ENCODE measurements at regions not wholly inside any gene's neighbourhood (a gene's known extent, or its start where the extent isn't known, plus 50 kb on each side); places are given as distances from the start of the nearest gene placed in this dataset.

DNA sequence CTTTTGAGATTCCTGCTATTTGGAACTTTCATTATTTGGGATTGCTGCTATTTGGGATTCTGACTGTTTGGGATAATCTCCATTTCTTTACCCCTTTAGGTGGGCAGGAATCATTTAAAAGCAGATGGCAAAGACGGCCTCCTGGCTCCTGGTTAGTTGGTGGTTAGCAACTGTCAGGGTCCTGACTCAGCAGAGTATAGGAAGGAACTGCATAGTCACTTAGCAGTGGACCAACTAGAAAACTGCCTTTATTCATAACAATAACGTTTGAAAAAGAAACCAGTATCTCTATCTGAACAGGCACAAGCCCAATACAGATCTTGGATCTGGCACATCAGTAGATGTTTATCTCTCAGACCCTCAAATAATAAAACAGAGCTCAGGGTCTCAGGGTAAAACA lies 469.7 kb upstream of the FGF16 start:
- in situ Hi-C loops (cut with MboI; ENCODE audit: low sequenced_read_pairs in 4 of 4) (no loop called here), intact Hi-C loops (cut with DNase I; ENCODE audit: low total_unique reads) (no loop called here)
- DNase-seq (no peak), ATAC-seq (no peak)
- no peaks in the 10 kb centered on the region for H3K36me3 ChIP-seq
- no peak overlapping the region for H3K27ac ChIP-seq
- TF ChIP-seq, protein P1, sequence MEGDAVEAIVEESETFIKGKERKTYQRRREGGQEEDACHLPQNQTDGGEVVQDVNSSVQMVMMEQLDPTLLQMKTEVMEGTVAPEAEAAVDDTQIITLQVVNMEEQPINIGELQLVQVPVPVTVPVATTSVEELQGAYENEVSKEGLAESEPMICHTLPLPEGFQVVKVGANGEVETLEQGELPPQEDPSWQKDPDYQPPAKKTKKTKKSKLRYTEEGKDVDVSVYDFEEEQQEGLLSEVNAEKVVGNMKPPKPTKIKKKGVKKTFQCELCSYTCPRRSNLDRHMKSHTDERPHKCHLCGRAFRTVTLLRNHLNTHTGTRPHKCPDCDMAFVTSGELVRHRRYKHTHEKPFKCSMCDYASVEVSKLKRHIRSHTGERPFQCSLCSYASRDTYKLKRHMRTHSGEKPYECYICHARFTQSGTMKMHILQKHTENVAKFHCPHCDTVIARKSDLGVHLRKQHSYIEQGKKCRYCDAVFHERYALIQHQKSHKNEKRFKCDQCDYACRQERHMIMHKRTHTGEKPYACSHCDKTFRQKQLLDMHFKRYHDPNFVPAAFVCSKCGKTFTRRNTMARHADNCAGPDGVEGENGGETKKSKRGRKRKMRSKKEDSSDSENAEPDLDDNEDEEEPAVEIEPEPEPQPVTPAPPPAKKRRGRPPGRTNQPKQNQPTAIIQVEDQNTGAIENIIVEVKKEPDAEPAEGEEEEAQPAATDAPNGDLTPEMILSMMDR (IDR thresholded peaks at IDR 0.05 in 4 of 5, conservative IDR thresholded peaks at IDR 0.05 in 1 of 5), result no peak
- no peak for TF ChIP-seq POLR2A (IDR thresholded peaks at IDR 0.05)
- H3K4me3 ChIP-seq, result no peak overlapping the region
- no peaks in the 10 kb centered on the region for H3K9me3 ChIP-seq
- H3K4me1 ChIP-seq, result no peaks in the 10 kb centered on the region
- no peaks in the 10 kb centered on the region for H3K27me3 ChIP-seq

DNA sequence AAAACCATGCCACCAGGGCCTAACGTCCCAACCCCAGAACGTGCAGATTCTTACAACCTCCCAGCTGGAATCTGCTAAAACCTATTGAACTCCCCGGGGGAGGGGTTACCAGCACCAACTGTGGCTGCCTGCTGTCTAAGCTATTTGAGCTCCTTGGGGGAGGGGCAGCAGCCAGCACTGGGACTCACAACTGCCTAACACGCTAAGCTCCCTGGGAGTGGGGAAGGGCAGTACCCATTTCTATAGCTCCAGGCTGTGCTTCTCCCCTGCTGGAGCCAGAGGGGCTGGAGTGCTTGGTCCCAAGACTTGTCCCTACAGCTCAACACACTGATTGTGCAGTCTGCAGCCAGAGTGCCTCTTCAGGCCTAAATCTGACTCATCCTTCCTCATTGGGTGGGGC lies 459.8 kb upstream of the FGF16 start:
- in situ Hi-C loops (cut with MboI; ENCODE audit: low sequenced_read_pairs in 4 of 4) (no loop called here), intact Hi-C loops (cut with DNase I; ENCODE audit: low total_unique reads) (no loop called here)
- ATAC-seq (no peak), DNase-seq (no peak)
- no peaks in the 10 kb centered on the region for H3K9me3 ChIP-seq
- no peak for TF ChIP-seq POLR2A (IDR thresholded peaks at IDR 0.05)
- TF ChIP-seq, protein P1 (IDR thresholded peaks at IDR 0.05 in 4 of 5, conservative IDR thresholded peaks at IDR 0.05 in 1 of 5), result no peak
- H3K4me3 ChIP-seq, result no peak overlapping the region
- no peaks in the 10 kb centered on the region for H3K4me1 ChIP-seq
- H3K27me3 ChIP-seq, result no peaks in the 10 kb centered on the region
- H3K36me3 ChIP-seq, result no peaks in the 10 kb centered on the region
- no peak overlapping the region for H3K27ac ChIP-seq

- Histone ChIP-seq H3K27me3 (no peaks in the 10 kb centered on the region), H3K27ac (no peak overlapping the region), H3K4me1 (no peaks in the 10 kb centered on the region), H3K9me3 (no peaks in the 10 kb centered on the region), H3K4me3 (no peak overlapping the region), H3K36me3 (no peaks in the 10 kb centered on the region)
- in situ Hi-C loops (cut with MboI; ENCODE audit: low sequenced_read_pairs in 4 of 4) (no loop called here), intact Hi-C loops (cut with DNase I; ENCODE audit: low total_unique reads) (no loop called here)
- no peak for TF ChIP-seq POLR2A (IDR thresholded peaks at IDR 0.05)
- TF ChIP-seq, protein P1 (IDR thresholded peaks at IDR 0.05 in 4 of 5, conservative IDR thresholded peaks at IDR 0.05 in 1 of 5), result no peak
- no peak for DNase-seq
- ATAC-seq, result no peak
Observed at GRCh38 chrX:76996641-76997040, 450.5 kb upstream of the FGF16 start.

- no peak for TF ChIP-seq POLR2A (IDR thresholded peaks at IDR 0.05)
- TF ChIP-seq, protein P1 (IDR thresholded peaks at IDR 0.05 in 4 of 5, conservative IDR thresholded peaks at IDR 0.05 in 1 of 5), result no peak
- in situ Hi-C loops (cut with MboI; ENCODE audit: low sequenced_read_pairs in 4 of 4), result no loop called here
- no peak overlapping the region for H3K27ac ChIP-seq
- no peak overlapping the region for H3K4me3 ChIP-seq
- DNase-seq (no peak), ATAC-seq (no peak)
- no peaks in the 10 kb centered on the region for H3K36me3 ChIP-seq
- no peaks in the 10 kb centered on the region for H3K4me1 ChIP-seq
- intact Hi-C loops (cut with DNase I; ENCODE audit: low total_unique reads), result no loop called here
- no peaks in the 10 kb centered on the region for H3K9me3 ChIP-seq
- no peaks in the 10 kb centered on the region for H3K27me3 ChIP-seq
Observed at GRCh38 chrX:77003530-77003929, 443.7 kb upstream of the FGF16 start.

- Histone ChIP-seq H3K4me3 (no peak overlapping the region), H3K9me3 (no peaks in the 10 kb centered on the region), H3K27me3 (no peaks in the 10 kb centered on the region), H3K27ac (no peak overlapping the region), H3K4me1 (no peaks in the 10 kb centered on the region), H3K36me3 (no peaks in the 10 kb centered on the region)
- in situ Hi-C loops (cut with MboI; ENCODE audit: low sequenced_read_pairs in 4 of 4), result no loop called here
- ATAC-seq, result no peak
- TF ChIP-seq, protein P1 (IDR thresholded peaks at IDR 0.05 in 4 of 5, conservative IDR thresholded peaks at IDR 0.05 in 1 of 5), result no peak
- no peak for TF ChIP-seq POLR2A (IDR thresholded peaks at IDR 0.05)
- DNase-seq, result no peak
- intact Hi-C loops (cut with DNase I; ENCODE audit: low total_unique reads), result no loop called here
Observed at GRCh38 chrX:77003956-77004355, 443.2 kb upstream of the FGF16 start.
